Skeletal muscle tissue (tissue), 3 donors: ENCODE measurements at regions not wholly inside any gene's neighbourhood (a gene's known extent, or its start where the extent isn't known, plus 50 kb on each side); places are given as distances from the start of the nearest gene placed in this dataset.
"Not testable (repeated sequence)": the region's sequence is repeated elsewhere in the genome, so short reads cannot be mapped to it uniquely, and the experiment has no call there.

Source experiments
- H3K27ac ChIP-seq: one replicate; pipeline ENCODE4 v1.7.0; 2013; ENCODE audit warnings: mild to moderate bottlenecking, low read depth, low read length, inconsistent platforms
- H3K27me3 ChIP-seq, 3 donors: one replicate each; pipeline ENCODE4 v1.7.0; 2013; ENCODE audit warnings: low read length in 3 of 3; ENCODE audit not compliant: control insufficient read depth in 3 of 3, insufficient read depth in 3 of 3
- H3K36me3 ChIP-seq, 3 donors: one replicate each; pipeline ENCODE4 v1.7.0; 2013; ENCODE audit warnings: low read length in 3 of 3; ENCODE audit not compliant: control insufficient read depth in 3 of 3, insufficient read depth in 3 of 3
- H3K4me1 ChIP-seq, 3 donors: one replicate each; pipeline ENCODE4 v1.7.0; 2013; ENCODE audit warnings: low read length in 3 of 3, mild to moderate bottlenecking in 3 of 3; ENCODE audit not compliant: control insufficient read depth in 3 of 3, insufficient read depth in 3 of 3
- H3K4me3 ChIP-seq, 3 donors: one replicate each; pipeline ENCODE4 v1.7.0; 2013; ENCODE audit warnings: low read length in 3 of 3
- H3K9ac ChIP-seq, 3 donors: one replicate each; pipeline ENCODE4 v1.7.0; 2013; ENCODE audit warnings: low read length in 3 of 3, mild to moderate bottlenecking in 3 of 3, moderate library complexity in 2 of 3, low read depth in 1 of 3
- H3K9me3 ChIP-seq, 3 donors: one replicate each; pipeline ENCODE4 v1.7.0; 2013; ENCODE audit warnings: low read length in 3 of 3; ENCODE audit not compliant: control insufficient read depth in 3 of 3
- donor health status: Osteomylitis.

GRCh38 chr6:40880906-40881305, 158.1 kb downstream of the UNC5CL start:
- peaks cover 0 to 4% (median 3%) of the 10 kb centered on the region in 3 donors for H3K27me3 ChIP-seq
- no peaks in the 10 kb centered on the region for H3K4me1 ChIP-seq
- H3K9ac ChIP-seq: no peak overlapping the region
- no peak overlapping the region for H3K27ac ChIP-seq
- H3K4me3 ChIP-seq: no peak overlapping the region
- H3K9me3 ChIP-seq: no peaks in the 10 kb centered on the region
- no peaks in the 10 kb centered on the region for H3K36me3 ChIP-seq

DNA sequence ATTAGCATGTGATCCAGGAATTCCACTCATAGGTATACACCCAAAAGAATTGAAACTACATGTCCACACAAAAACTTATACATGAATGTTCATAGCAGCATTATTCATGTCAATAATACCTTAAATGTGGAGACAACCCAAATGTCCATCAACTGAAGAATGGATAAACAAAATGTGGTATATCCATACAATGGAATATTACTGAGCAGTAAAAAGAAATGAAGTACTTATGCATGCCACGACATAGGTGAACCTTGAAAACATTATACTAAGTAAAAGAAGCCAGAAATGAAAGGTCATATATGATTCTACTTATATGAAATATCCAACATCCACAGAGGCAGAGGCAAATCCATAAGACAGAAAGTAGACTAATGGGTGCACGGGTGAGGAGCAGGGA, 159.9 kb downstream of the UNC5CL start:
- Histone ChIP-seq H3K9me3 (no peaks in the 10 kb centered on the region), H3K27ac (no peak overlapping the region), H3K36me3 (no peaks in the 10 kb centered on the region), H3K9ac (no peak overlapping the region), H3K4me3 (no peak overlapping the region), H3K27me3 (peaks cover 0 to 8% (median 6%) of the 10 kb centered on the region in 3 donors), H3K4me1 (no peaks in the 10 kb centered on the region)

DNA sequence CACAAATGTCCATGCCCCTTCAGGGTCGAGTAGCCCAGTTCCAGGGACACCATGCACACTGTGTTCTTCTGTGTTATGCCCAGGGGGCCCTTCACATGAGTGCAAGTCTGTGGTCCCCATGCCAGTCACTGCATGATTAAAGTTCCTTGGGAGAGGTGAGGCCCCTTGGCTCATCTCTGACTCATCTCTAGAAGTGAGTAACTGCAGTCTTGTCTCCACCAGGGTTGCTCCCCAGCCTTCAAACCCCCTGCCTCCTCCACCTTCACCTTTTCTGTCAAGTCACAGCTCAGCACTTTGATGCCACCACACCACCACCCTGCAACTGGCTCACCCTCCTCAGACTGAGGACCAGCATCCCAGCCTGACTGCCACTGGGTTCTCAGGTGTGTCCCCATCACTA, 161.7 kb downstream of the UNC5CL start:
- no peaks in the 10 kb centered on the region for H3K36me3 ChIP-seq
- H3K27me3 ChIP-seq: peaks cover 0 to 11% (median 6%) of the 10 kb centered on the region in 3 donors
- H3K4me3 ChIP-seq: no peak overlapping the region
- no peak overlapping the region for H3K9ac ChIP-seq
- no peaks in the 10 kb centered on the region for H3K4me1 ChIP-seq
- H3K27ac ChIP-seq: no peak overlapping the region
- H3K9me3 ChIP-seq: no peaks in the 10 kb centered on the region

- Histone ChIP-seq H3K27ac (no peak overlapping the region), H3K36me3 (no peaks in the 10 kb centered on the region), H3K27me3 (peaks cover 0 to 11% (median 6%) of the 10 kb centered on the region in 3 donors), H3K4me1 (no peaks in the 10 kb centered on the region), H3K9ac (no peak overlapping the region), H3K9me3 (no peaks in the 10 kb centered on the region), H3K4me3 (no peak overlapping the region)
Measured at GRCh38 chr6:40876336-40876735, 162.7 kb downstream of the UNC5CL start.

DNA sequence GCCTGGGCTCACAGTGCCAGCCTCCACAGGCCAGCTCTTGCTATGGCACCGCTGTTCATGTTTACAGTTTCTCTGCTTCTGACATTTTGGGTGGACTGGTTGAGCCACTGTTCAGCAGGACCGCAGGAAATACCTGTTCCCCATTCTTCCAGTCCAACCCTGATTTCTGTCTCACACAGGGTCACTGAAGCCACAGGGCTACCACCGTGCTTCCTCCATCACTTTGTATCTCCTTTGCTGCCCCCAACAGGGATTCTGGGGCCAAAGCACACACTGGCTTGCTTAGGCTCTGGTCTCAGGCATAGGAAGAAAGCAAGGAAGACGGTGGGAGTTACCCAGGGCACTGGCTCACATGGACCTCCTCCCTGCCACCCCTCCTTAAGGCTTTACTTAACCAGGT, 164.5 kb downstream of the UNC5CL start:
- Histone ChIP-seq H3K4me3 (no peak overlapping the region), H3K27ac (no peak overlapping the region), H3K4me1 (no peaks in the 10 kb centered on the region), H3K36me3 (no peaks in the 10 kb centered on the region), H3K9ac (no peak overlapping the region), H3K27me3 (peaks cover 0 to 11% (median 6%) of the 10 kb centered on the region in 3 donors), H3K9me3 (no peaks in the 10 kb centered on the region)

GRCh38 chr6:40871424-40871823, 167.6 kb downstream of the UNC5CL start:
- Histone ChIP-seq H3K27ac (no peak overlapping the region), H3K4me3 (no peak overlapping the region), H3K4me1 (no peaks in the 10 kb centered on the region), H3K9ac (no peak overlapping the region), H3K36me3 (no peaks in the 10 kb centered on the region), H3K27me3 (peaks cover 0 to 7% (median 4%) of the 10 kb centered on the region in 3 donors), H3K9me3 (no peaks in the 10 kb centered on the region)

GRCh38 chr6:40868089-40868865, 170.7 kb downstream of the UNC5CL start:
- H3K4me1 ChIP-seq, H3K9me3 ChIP-seq, H3K36me3 ChIP-seq, H3K27me3 ChIP-seq, H3K4me3 ChIP-seq, H3K27ac ChIP-seq, H3K9ac ChIP-seq: not testable (repeated sequence)

DNA sequence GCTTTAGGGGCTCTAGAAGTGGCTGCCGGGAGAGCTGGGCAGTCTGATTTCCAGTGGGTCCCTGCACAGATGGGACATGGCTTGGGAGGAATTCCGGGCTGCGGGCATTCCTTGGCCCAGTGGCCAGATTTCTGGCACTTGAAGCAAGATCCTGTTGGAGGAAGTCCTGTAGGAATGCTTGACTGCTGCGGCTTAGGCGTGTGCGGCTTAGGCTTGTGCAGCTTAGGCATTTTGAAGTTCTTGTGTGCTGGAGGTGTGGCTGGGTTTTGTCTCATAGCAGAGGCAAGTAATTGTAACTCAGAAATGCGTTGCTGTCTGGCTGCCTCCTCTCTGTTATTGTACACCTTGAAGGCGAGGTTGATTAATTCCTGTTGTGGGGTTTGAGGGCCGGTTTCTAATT, 171.5 kb downstream of the UNC5CL start:
- H3K9ac ChIP-seq, H3K36me3 ChIP-seq, H3K4me1 ChIP-seq, H3K27me3 ChIP-seq, H3K27ac ChIP-seq, H3K9me3 ChIP-seq, H3K4me3 ChIP-seq: not testable (repeated sequence)

DNA sequence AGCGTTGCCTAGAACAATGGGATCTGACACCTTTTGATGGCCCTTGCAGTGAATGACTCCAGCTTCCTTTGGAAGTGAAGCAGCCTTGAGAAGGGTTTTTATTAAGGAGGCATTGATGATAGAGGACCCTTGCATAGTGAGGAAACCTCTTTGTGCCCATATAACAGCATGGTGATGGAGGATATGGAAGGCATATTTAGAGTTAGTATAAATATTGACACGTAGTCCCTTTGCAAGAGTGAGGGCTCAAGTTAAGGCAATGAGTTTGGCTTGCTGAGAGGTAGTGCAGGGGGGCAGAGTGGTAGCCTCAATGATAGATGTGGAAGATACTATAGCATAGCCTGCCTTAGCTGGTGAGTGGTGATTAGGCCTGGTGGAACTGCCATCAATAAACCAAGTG, 173.8 kb downstream of the UNC5CL start:
- H3K36me3 ChIP-seq, H3K27me3 ChIP-seq, H3K9me3 ChIP-seq, H3K4me1 ChIP-seq, H3K27ac ChIP-seq, H3K4me3 ChIP-seq, H3K9ac ChIP-seq: not testable (repeated sequence)

- H3K4me3 ChIP-seq: no peak overlapping the region
- H3K36me3 ChIP-seq: no peaks in the 10 kb centered on the region
- H3K9ac ChIP-seq: no peak overlapping the region
- H3K27ac ChIP-seq: no peak overlapping the region
- H3K27me3 ChIP-seq: no peaks in the 10 kb centered on the region
- no peaks in the 10 kb centered on the region for H3K9me3 ChIP-seq
- H3K4me1 ChIP-seq: no peaks in the 10 kb centered on the region
Measured at GRCh38 chr6:40860443-40860842, 178.6 kb downstream of the UNC5CL start.
